ENCODE measurements at regions not wholly inside any gene's neighbourhood (a gene's known extent, or its start where the extent isn't known, plus 50 kb on each side); places are given as distances from the start of the nearest gene placed in this dataset.
A peak's percentile ranks its signal among the peaks of the same experiment; 100 is the strongest.

GRCh38 chr6:77332915-77333623 is 130.2 kb downstream of the HTR1B start:
- TF ChIP-seq CTCF (IDR thresholded peaks at IDR 0.05) = no peak
- 94 to 97% methylated on average over 15 of the region's 15 CpGs for WGBS, 2 donors
- Histone ChIP-seq H3K4me3 (no peak overlapping the region), H3K4me1 (no peaks in the 10 kb centered on the region), H3K36me3 (no peaks in the 10 kb centered on the region), H3K9me3 (no peaks in the 10 kb centered on the region), H3K27ac (no peak overlapping the region), H3K27me3 (no peaks in the 10 kb centered on the region)
- intact Hi-C loops (cut with DNase I) = no loop called here
- ATAC-seq = no peak
- DNase-seq = peak in 1 of 6 donors; percentile 14
- no peak for FAIRE-seq

GRCh38 chr6:77326711-77327110 is 136.6 kb downstream of the HTR1B start:
- no peak for ATAC-seq
- WGBS, 2 donors = 81 to 85% methylated on average over 3 of the region's 3 CpGs
- no peak for TF ChIP-seq CTCF (IDR thresholded peaks at IDR 0.05)
- intact Hi-C loops (cut with DNase I) = no loop called here
- Histone ChIP-seq H3K4me3 (no peak overlapping the region), H3K4me1 (no peaks in the 10 kb centered on the region), H3K27ac (no peak overlapping the region), H3K36me3 (no peaks in the 10 kb centered on the region), H3K27me3 (no peaks in the 10 kb centered on the region), H3K9me3 (no peaks in the 10 kb centered on the region)
- no peak for FAIRE-seq
- DNase-seq = no peak

GRCh38 chr6:77326029-77326428 is 137.3 kb downstream of the HTR1B start:
- TF ChIP-seq CTCF (IDR thresholded peaks at IDR 0.05) = no peak
- 84 to 91% methylated on average over 3 of the region's 3 CpGs for WGBS, 2 donors
- DNase-seq (no peak), FAIRE-seq (no peak), ATAC-seq (no peak)
- Histone ChIP-seq H3K4me1 (peaks cover 0 to 3% (median 0%) of the 10 kb centered on the region in 3 donors), H3K9me3 (no peaks in the 10 kb centered on the region), H3K27ac (no peak overlapping the region), H3K4me3 (no peak overlapping the region), H3K27me3 (no peaks in the 10 kb centered on the region), H3K36me3 (no peaks in the 10 kb centered on the region)
- intact Hi-C loops (cut with DNase I) = no loop called here

GRCh38 chr6:77324866-77325265 is 138.4 kb downstream of the HTR1B start:
- intact Hi-C loops (cut with DNase I) = no loop called here
- Histone ChIP-seq H3K9me3 (no peaks in the 10 kb centered on the region), H3K27ac (no peak overlapping the region), H3K4me3 (no peak overlapping the region), H3K4me1 (peaks cover 0 to 5% (median 0%) of the 10 kb centered on the region in 3 donors), H3K36me3 (no peaks in the 10 kb centered on the region), H3K27me3 (no peaks in the 10 kb centered on the region)
- FAIRE-seq (no peak), DNase-seq (no peak), ATAC-seq (peak in 2 of 4 donors; percentile 48 to 55)
- WGBS, 2 donors = 90 to 91% methylated on average over 1 of the region's 1 CpG
- no peak for TF ChIP-seq CTCF (IDR thresholded peaks at IDR 0.05)

GRCh38 chr6:77322604-77323003 is 140.7 kb downstream of the HTR1B start:
- H3K4me1 ChIP-seq = peaks cover 0 to 5% (median 0%) of the 10 kb centered on the region in 3 donors
- intact Hi-C loops (cut with DNase I) = no loop called here
- H3K27me3 ChIP-seq = no peaks in the 10 kb centered on the region
- DNase-seq = no peak
- no peaks in the 10 kb centered on the region for H3K36me3 ChIP-seq
- whole genome bisulfite sequencing, 2 donors = 89 to 94% methylated on average over 3 of the region's 3 CpGs
- no peak for FAIRE-seq
- no peak for TF ChIP-seq CTCF (IDR thresholded peaks at IDR 0.05)
- no peak overlapping the region for H3K4me3 ChIP-seq
- H3K27ac ChIP-seq = no peak overlapping the region
- H3K9me3 ChIP-seq = no peaks in the 10 kb centered on the region
- ATAC-seq = no peak
